MG63 (cell line): ENCODE measurements at regions not wholly inside any gene's neighbourhood (a gene's known extent, or its start where the extent isn't known, plus 50 kb on each side); places are given as distances from the start of the nearest gene placed in this dataset.

ENCODE experiments used
- DNase-seq: peaks from one replicate; pipeline ENCODE4 v3.0.0-alpha.2; 2020
- H3K27me3 ChIP-seq: fragments of 250-450 bp; sonication (Bioruptor Pico); 2 replicates; pipeline ENCODE4 v1.5.1; 2020; ENCODE audit warnings: mild to moderate bottlenecking, moderate library complexity
- H3K36me3 ChIP-seq: fragments of 250-450 bp; sonication (Bioruptor Pico); 2 replicates; pipeline ENCODE4 v1.5.1; 2020; ENCODE audit warnings: mild to moderate bottlenecking, moderate library complexity
- H3K4me3 ChIP-seq: fragments of 250-450 bp; sonication (Bioruptor Pico); 2 replicates; pipeline ENCODE4 v1.5.1; 2020; ENCODE audit warnings: mild to moderate bottlenecking, moderate library complexity
- H3K9me3 ChIP-seq: fragments of 250-450 bp; sonication (Bioruptor Pico); 2 replicates; pipeline ENCODE4 v1.5.1; 2020; ENCODE audit warnings: mild to moderate bottlenecking, moderate library complexity

GRCh38 chr18:62442391-62442790, 80.4 kb upstream of the ZCCHC2 start:
- H3K36me3 ChIP-seq = no peaks in the 10 kb centered on the region
- H3K9me3 ChIP-seq = no peaks in the 10 kb centered on the region
- no peak for DNase-seq
- no peaks in the 10 kb centered on the region for H3K27me3 ChIP-seq
- no peak overlapping the region for H3K4me3 ChIP-seq

- no peaks in the 10 kb centered on the region for H3K36me3 ChIP-seq
- DNase-seq = no peak
- H3K4me3 ChIP-seq = no peak overlapping the region
- no peaks in the 10 kb centered on the region for H3K27me3 ChIP-seq
- H3K9me3 ChIP-seq = no peaks in the 10 kb centered on the region
Measured at GRCh38 chr18:62445386-62445917, 77.4 kb upstream of the ZCCHC2 start.

GRCh38 chr18:62446511-62446910, 76.3 kb upstream of the ZCCHC2 start:
- no peaks in the 10 kb centered on the region for H3K9me3 ChIP-seq
- DNase-seq = no peak
- no peaks in the 10 kb centered on the region for H3K27me3 ChIP-seq
- no peak overlapping the region for H3K4me3 ChIP-seq
- H3K36me3 ChIP-seq = no peaks in the 10 kb centered on the region

- Histone ChIP-seq H3K36me3 (no peaks in the 10 kb centered on the region), H3K4me3 (no peak overlapping the region), H3K9me3 (no peaks in the 10 kb centered on the region), H3K27me3 (no peaks in the 10 kb centered on the region)
- DNase-seq = no peak
Measured at GRCh38 chr18:62447652-62448051, 75.2 kb upstream of the ZCCHC2 start.

GRCh38 chr18:62448426-62448825, 74.4 kb upstream of the ZCCHC2 start:
- no peaks in the 10 kb centered on the region for H3K9me3 ChIP-seq
- H3K36me3 ChIP-seq = no peaks in the 10 kb centered on the region
- no peak for DNase-seq
- H3K27me3 ChIP-seq = no peaks in the 10 kb centered on the region
- H3K4me3 ChIP-seq = no peak overlapping the region

GRCh38 chr18:62449490-62450104, 73.2 kb upstream of the ZCCHC2 start:
- Histone ChIP-seq H3K4me3 (no peak overlapping the region), H3K27me3 (no peaks in the 10 kb centered on the region), H3K36me3 (no peaks in the 10 kb centered on the region), H3K9me3 (no peaks in the 10 kb centered on the region)
- no peak for DNase-seq

GRCh38 chr18:62450175-62450545, 72.7 kb upstream of the ZCCHC2 start:
- H3K36me3 ChIP-seq = no peaks in the 10 kb centered on the region
- H3K4me3 ChIP-seq = no peak overlapping the region
- no peaks in the 10 kb centered on the region for H3K9me3 ChIP-seq
- DNase-seq = no peak
- H3K27me3 ChIP-seq = no peaks in the 10 kb centered on the region

GRCh38 chr18:62450546-62451410, 72.0 kb upstream of the ZCCHC2 start:
- DNase-seq = peak; percentile 93
- Histone ChIP-seq H3K4me3 (no peak overlapping the region), H3K27me3 (no peaks in the 10 kb centered on the region), H3K9me3 (no peaks in the 10 kb centered on the region), H3K36me3 (no peaks in the 10 kb centered on the region)

- Histone ChIP-seq H3K4me3 (no peak overlapping the region), H3K36me3 (no peaks in the 10 kb centered on the region), H3K9me3 (no peaks in the 10 kb centered on the region), H3K27me3 (no peaks in the 10 kb centered on the region)
- peak; percentile 35 for DNase-seq
Measured at GRCh38 chr18:62452280-62452831, 70.5 kb upstream of the ZCCHC2 start.

GRCh38 chr18:62453864-62454263, 69.0 kb upstream of the ZCCHC2 start:
- Histone ChIP-seq H3K9me3 (no peaks in the 10 kb centered on the region), H3K4me3 (no peak overlapping the region), H3K36me3 (no peaks in the 10 kb centered on the region), H3K27me3 (no peaks in the 10 kb centered on the region)
- DNase-seq = no peak

GRCh38 chr18:62454527-62454926, 68.3 kb upstream of the ZCCHC2 start:
- H3K36me3 ChIP-seq = no peaks in the 10 kb centered on the region
- H3K4me3 ChIP-seq = no peak overlapping the region
- H3K9me3 ChIP-seq = no peaks in the 10 kb centered on the region
- H3K27me3 ChIP-seq = no peaks in the 10 kb centered on the region
- no peak for DNase-seq

- Histone ChIP-seq H3K9me3 (no peaks in the 10 kb centered on the region), H3K27me3 (no peaks in the 10 kb centered on the region), H3K36me3 (no peaks in the 10 kb centered on the region), H3K4me3 (no peak overlapping the region)
- DNase-seq = no peak
Measured at GRCh38 chr18:62455222-62455621, 67.6 kb upstream of the ZCCHC2 start.

GRCh38 chr18:62457877-62458276, 64.9 kb upstream of the ZCCHC2 start:
- Histone ChIP-seq H3K27me3 (no peaks in the 10 kb centered on the region), H3K9me3 (no peaks in the 10 kb centered on the region), H3K36me3 (no peaks in the 10 kb centered on the region), H3K4me3 (no peak overlapping the region)
- no peak for DNase-seq

GRCh38 chr18:62458346-62458745, 64.5 kb upstream of the ZCCHC2 start:
- Histone ChIP-seq H3K4me3 (no peak overlapping the region), H3K9me3 (no peaks in the 10 kb centered on the region), H3K36me3 (no peaks in the 10 kb centered on the region), H3K27me3 (no peaks in the 10 kb centered on the region)
- no peak for DNase-seq

GRCh38 chr18:62458868-62459716, 63.7 kb upstream of the ZCCHC2 start:
- Histone ChIP-seq H3K4me3 (no peak overlapping the region), H3K27me3 (no peaks in the 10 kb centered on the region), H3K36me3 (no peaks in the 10 kb centered on the region), H3K9me3 (no peaks in the 10 kb centered on the region)
- no peak for DNase-seq

GRCh38 chr18:62460851-62461300, 61.9 kb upstream of the ZCCHC2 start:
- no peak for DNase-seq
- no peaks in the 10 kb centered on the region for H3K9me3 ChIP-seq
- no peaks in the 10 kb centered on the region for H3K36me3 ChIP-seq
- H3K4me3 ChIP-seq = no peak overlapping the region
- H3K27me3 ChIP-seq = no peaks in the 10 kb centered on the region

GRCh38 chr18:62461591-62461990, 61.2 kb upstream of the ZCCHC2 start:
- no peak for DNase-seq
- no peaks in the 10 kb centered on the region for H3K27me3 ChIP-seq
- H3K9me3 ChIP-seq = no peaks in the 10 kb centered on the region
- H3K4me3 ChIP-seq = no peak overlapping the region
- H3K36me3 ChIP-seq = no peaks in the 10 kb centered on the region
